ENCODE measurements at regions not wholly inside any gene's neighbourhood (a gene's known extent, or its start where the extent isn't known, plus 50 kb on each side); places are given as distances from the start of the nearest gene placed in this dataset.

GRCh38 chr9:103991698-103992097, 102.4 kb upstream of the SMC2 start:
- Histone ChIP-seq H3K9ac (replicated peaks; ENCODE audit: extremely low read depth, insufficient read depth, low read length) (no peak overlapping the region), H3K9me3 (replicated peaks; ENCODE audit: control insufficient read depth, insufficient read depth, low read length) (peaks cover 2% of the 10 kb centered on the region), H3K79me2 (ENCODE audit: control insufficient read depth, insufficient read depth, low read length) (no peaks in the 10 kb centered on the region), H3K4me3 (replicated peaks in 1 of 3; ENCODE audit: insufficient read depth in 1 of 3, low read depth in 1 of 3, low read length in 3 of 3) (no peak overlapping the region), H3K9me1 (replicated peaks; ENCODE audit: control insufficient read depth, extremely low read depth, insufficient read depth, low read length) (no peaks in the 10 kb centered on the region), H3K27me3 (ENCODE audit: control insufficient read depth in 2 of 2, insufficient read depth in 2 of 2, low read length in 2 of 2) (no peaks in the 10 kb centered on the region), H4K20me1 (replicated peaks; ENCODE audit: control insufficient read depth, extremely low read depth, insufficient read depth, low read length) (no peaks in the 10 kb centered on the region), H3K36me3 (ENCODE audit: control insufficient read depth in 2 of 2, extremely low read depth in 1 of 2, insufficient read depth in 2 of 2, low read length in 2 of 2) (no peaks in the 10 kb centered on the region), H3K4me2 (ENCODE audit: insufficient read depth, low read length) (no peak overlapping the region), H2AFZ (ENCODE audit: low read depth, low read length) (no peak overlapping the region), H3K4me1 (ENCODE audit: control insufficient read depth, extremely low read depth, insufficient read depth, low read length) (no peaks in the 10 kb centered on the region), H3K27ac (ENCODE audit: insufficient read depth, low read depth, low read length) (no peak overlapping the region)
- dilution Hi-C loops (cut with MboI; ENCODE audit: extremely low pct_ligation_motif_present, low sequenced_read_pairs) (no loop called here), intact Hi-C loops (cut with micrococcal nuclease) (no loop called here)
- ChIA-PET CTCF (no interaction called here), POLR2A (no interaction called here)
- TF ChIP-seq FOS (IDR thresholded peaks at IDR 0.05; ENCODE audit: borderline replicate concordance, insufficient read depth, low read length) = no peak
- no peak for TF ChIP-seq POLR2A (IDR thresholded peaks at IDR 0.05; ENCODE audit: low read depth, low read length)
- no peak for TF ChIP-seq POLR2AphosphoS5 (IDR thresholded peaks at IDR 0.05; ENCODE audit: insufficient read depth, low read depth, low read length)
- TF ChIP-seq JUN (IDR thresholded peaks at IDR 0.05; ENCODE audit: borderline replicate concordance, insufficient read depth, insufficient read length, low read depth) = no peak
- no peak for TF ChIP-seq EZH2 (IDR thresholded peaks at IDR 0.05; ENCODE audit: borderline replicate concordance, low read depth, low read length, severe bottlenecking)
- no peak for TF ChIP-seq CTCF (IDR thresholded peaks at IDR 0.05; ENCODE audit: extremely low read depth in 1 of 2, insufficient read depth in 1 of 2, low read depth in 1 of 2, low read length in 2 of 2)
- no peak for TF ChIP-seq GATA2 (IDR thresholded peaks at IDR 0.05; ENCODE audit: insufficient read depth, insufficient read length, low read depth, low read length)
- BruUV-seq (replicated peaks) = no TSS peak
- no peak for FAIRE-seq
- DNase-seq (ENCODE audit: low read depth, low spot score) = no peak
